NT2/D1 (cell line): ENCODE measurements at regions not wholly inside any gene's neighbourhood (a gene's known extent, or its start where the extent isn't known, plus 50 kb on each side); places are given as distances from the start of the nearest gene placed in this dataset.

Experiments used
- DNase-seq: peaks from one replicate; pipeline ENCODE4 v3.0.0-alpha.2; 2011; ENCODE audit warnings: low read depth, low spot score
- H3K27me3 ChIP-seq: 2 replicates; pipeline ENCODE4 v1.6.0; 2011; ENCODE audit warnings: mild to moderate bottlenecking; ENCODE audit not compliant: insufficient read length, insufficient read depth
- H3K36me3 ChIP-seq: 2 replicates; pipeline ENCODE4 v1.6.1; 2011; ENCODE audit warnings: mild to moderate bottlenecking, low read length, mixed read lengths; ENCODE audit not compliant: insufficient read depth, insufficient read length
- H3K4me1 ChIP-seq: 2 replicates; pipeline ENCODE4 v1.5.1; 2011; ENCODE audit not compliant: insufficient read depth, insufficient read length
- H3K4me3 ChIP-seq: 2 replicates; pipeline ENCODE4 v1.5.1; 2011; ENCODE audit warnings: low read depth; ENCODE audit not compliant: insufficient read length
- H3K9ac ChIP-seq: 2 replicates; pipeline ENCODE4 v1.6.0; 2011; ENCODE audit warnings: low read depth; ENCODE audit not compliant: insufficient read length
- H3K9me3 ChIP-seq: 2 replicates; pipeline ENCODE4 v1.5.1; 2011; ENCODE audit warnings: mild to moderate bottlenecking, low read length; ENCODE audit not compliant: insufficient read depth
- SUZ12 ChIP-seq: IDR thresholded peaks from 2 replicates; pipeline ENCODE4 v1.6.1; 2011; ENCODE audit not compliant: insufficient read length, insufficient read depth; ENCODE audit errors: extremely low read depth
- YY1 ChIP-seq: IDR thresholded peaks from 2 replicates; pipeline ENCODE4 v1.6.1; 2011; ENCODE audit not compliant: insufficient read length, insufficient read depth
- ZNF274 ChIP-seq: IDR thresholded peaks from 2 replicates; pipeline ENCODE4 v1.6.1; 2011; ENCODE audit warnings: mild to moderate bottlenecking, low read depth, low read length

DNA sequence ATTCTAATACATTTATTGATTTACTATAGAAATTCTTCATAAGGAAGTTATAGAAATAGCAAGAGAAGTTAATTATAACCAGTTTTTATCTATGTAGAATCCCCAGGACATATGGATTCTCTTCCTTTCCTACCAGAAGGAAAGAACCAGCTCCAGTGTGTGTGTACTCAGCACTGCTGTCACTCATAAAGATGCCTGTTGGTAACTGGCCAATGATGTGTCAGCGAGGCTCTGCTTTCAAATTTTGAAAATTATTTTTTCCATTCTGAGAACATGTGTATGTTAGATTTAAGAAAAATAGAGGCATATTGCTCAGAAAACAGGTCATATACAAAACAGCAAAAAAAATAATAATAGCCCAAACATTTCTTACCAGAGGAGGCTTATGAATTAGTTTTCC is 814.8 kb upstream of the IGFBP7 start:
- TF ChIP-seq YY1 (no peak), SUZ12 (no peak), ZNF274 (no peak)
- H3K36me3 ChIP-seq, result no peaks in the 10 kb centered on the region
- H3K9ac ChIP-seq, result no peak overlapping the region
- H3K9me3 ChIP-seq, result no peaks in the 10 kb centered on the region
- H3K27me3 ChIP-seq, result no peaks in the 10 kb centered on the region
- no peak for DNase-seq
- no peak overlapping the region for H3K4me3 ChIP-seq
- H3K4me1 ChIP-seq, result no peaks in the 10 kb centered on the region

DNA sequence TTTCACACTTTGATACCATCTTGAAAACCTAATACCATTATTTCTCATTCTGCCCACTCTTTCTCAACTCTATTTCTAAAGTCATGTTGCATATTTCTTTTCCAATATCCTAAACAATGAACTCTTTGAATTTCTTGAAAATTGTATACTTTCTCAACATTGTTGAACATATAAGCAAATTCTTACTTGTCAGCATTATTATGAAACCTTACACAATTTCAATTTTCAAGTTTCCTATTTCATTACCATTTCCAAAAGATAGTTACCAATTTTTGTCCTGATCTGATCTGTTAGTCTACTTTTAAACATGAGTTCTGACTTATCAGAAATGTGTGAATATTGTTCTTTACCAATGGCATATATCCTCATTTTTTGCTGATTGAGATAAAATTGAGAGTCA is 806.3 kb upstream of the IGFBP7 start:
- DNase-seq, result no peak
- no peaks in the 10 kb centered on the region for H3K9me3 ChIP-seq
- no peak overlapping the region for H3K4me3 ChIP-seq
- H3K4me1 ChIP-seq, result no peaks in the 10 kb centered on the region
- H3K9ac ChIP-seq, result no peak overlapping the region
- no peaks in the 10 kb centered on the region for H3K36me3 ChIP-seq
- H3K27me3 ChIP-seq, result no peaks in the 10 kb centered on the region
- TF ChIP-seq SUZ12 (no peak), YY1 (no peak), ZNF274 (no peak)

DNA sequence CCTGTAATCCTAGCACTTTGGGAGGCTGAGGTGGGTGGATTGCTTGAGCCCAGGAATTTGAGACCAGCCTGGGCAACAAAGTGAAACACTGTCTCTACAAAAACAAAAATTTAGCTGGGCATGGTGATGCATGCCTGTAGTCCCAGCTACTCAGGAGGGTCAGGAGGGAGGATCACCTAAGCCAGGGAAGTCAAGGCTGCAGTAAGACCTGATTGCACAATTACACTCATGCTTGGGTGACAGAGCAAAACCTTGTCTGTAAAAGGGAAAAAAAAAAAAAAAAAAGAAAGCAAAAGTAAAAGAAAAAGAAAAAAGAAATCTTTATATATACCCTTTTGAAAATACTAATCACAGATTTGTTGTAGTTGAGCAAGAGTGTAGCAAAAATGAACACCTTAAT is 801.0 kb upstream of the IGFBP7 start:
- TF ChIP-seq SUZ12 (no peak), YY1 (no peak), ZNF274 (no peak)
- no peaks in the 10 kb centered on the region for H3K36me3 ChIP-seq
- DNase-seq, result no peak

DNA sequence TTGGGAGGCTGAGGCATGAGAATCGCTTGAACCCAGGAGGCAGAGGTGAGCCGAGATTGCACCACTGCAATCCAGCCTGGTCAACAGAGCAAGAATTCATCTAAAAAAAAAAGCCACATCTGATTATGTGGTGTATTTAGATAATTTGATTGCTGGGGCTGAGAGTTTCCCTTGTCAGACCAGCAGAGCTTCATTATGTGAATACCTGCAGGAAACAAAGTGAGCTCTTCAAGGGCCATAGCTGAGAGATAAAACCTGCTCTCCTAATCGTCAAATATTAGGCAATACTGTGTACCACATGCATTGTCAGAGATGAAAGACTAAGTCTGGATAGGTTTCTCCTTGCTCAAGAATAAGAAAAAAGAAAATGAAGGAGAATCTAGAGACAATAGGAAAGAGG is 800.0 kb upstream of the IGFBP7 start:
- DNase-seq, result no peak
- no peaks in the 10 kb centered on the region for H3K36me3 ChIP-seq
- no peak overlapping the region for H3K4me3 ChIP-seq
- H3K4me1 ChIP-seq, result no peaks in the 10 kb centered on the region
- no peaks in the 10 kb centered on the region for H3K9me3 ChIP-seq
- no peaks in the 10 kb centered on the region for H3K27me3 ChIP-seq
- H3K9ac ChIP-seq, result no peak overlapping the region
- TF ChIP-seq YY1, result no peak
- TF ChIP-seq SUZ12, result no peak
- no peak for TF ChIP-seq ZNF274

More for the DNA sequence above, 801.0 kb upstream of the IGFBP7 start:
- Histone ChIP-seq H3K4me1 (no peaks in the 10 kb centered on the region), H3K9ac (no peak overlapping the region), H3K27me3 (no peaks in the 10 kb centered on the region), H3K4me3 (no peak overlapping the region), H3K9me3 (no peaks in the 10 kb centered on the region)

DNA sequence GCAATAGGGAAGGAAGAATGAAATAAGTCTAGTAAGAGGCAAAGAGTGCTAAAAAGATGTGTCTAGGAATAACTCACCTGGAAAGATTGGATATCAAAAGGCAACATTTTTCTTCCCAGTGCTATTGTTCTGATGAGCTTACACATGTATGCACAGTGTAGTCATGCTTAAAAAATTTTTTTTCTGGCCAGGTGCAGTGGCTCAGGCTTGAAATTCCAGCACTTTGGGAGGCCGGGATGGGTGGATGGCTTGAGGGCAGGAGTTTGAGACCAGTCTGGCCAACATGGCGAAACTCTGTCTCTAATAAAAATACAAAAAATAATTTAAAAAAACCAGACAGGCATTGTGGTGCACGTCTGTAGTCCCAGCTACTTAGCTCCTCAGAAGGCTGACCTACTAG is 795.8 kb upstream of the IGFBP7 start:
- Histone ChIP-seq H3K27me3 (no peaks in the 10 kb centered on the region), H3K36me3 (no peaks in the 10 kb centered on the region), H3K9me3 (no peaks in the 10 kb centered on the region), H3K4me3 (no peak overlapping the region), H3K4me1 (no peaks in the 10 kb centered on the region), H3K9ac (no peak overlapping the region)
- DNase-seq, result no peak
- no peak for TF ChIP-seq ZNF274
- TF ChIP-seq SUZ12, result no peak
- TF ChIP-seq YY1, result no peak

DNA sequence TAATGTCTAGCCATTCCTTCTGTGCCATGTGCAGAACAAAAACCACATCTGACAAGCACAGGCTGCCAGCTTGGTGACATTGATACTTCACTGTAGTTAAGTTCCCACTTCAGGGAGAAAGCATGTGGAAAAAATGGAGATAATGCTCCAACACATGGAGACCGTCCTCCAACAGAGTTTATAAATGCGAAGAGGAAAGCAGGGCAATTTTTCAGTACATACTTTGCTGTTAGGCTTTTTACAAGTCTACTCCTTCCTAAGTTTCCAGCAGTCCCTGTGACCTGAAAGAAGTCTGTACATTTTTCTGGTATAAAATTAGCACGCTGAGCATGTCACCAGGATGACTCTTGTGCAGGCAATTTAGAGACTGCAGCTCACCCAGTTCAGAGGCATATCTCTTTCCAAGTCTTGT is 766.9 kb upstream of the IGFBP7 start:
- DNase-seq, result no peak
- H3K4me3 ChIP-seq, result no peak overlapping the region
- no peaks in the 10 kb centered on the region for H3K9me3 ChIP-seq
- H3K36me3 ChIP-seq, result no peaks in the 10 kb centered on the region
- no peaks in the 10 kb centered on the region for H3K4me1 ChIP-seq
- H3K9ac ChIP-seq, result no peak overlapping the region
- no peak for TF ChIP-seq YY1
- TF ChIP-seq ZNF274, result no peak
- TF ChIP-seq SUZ12, result no peak
- H3K27me3 ChIP-seq, result no peaks in the 10 kb centered on the region

DNA sequence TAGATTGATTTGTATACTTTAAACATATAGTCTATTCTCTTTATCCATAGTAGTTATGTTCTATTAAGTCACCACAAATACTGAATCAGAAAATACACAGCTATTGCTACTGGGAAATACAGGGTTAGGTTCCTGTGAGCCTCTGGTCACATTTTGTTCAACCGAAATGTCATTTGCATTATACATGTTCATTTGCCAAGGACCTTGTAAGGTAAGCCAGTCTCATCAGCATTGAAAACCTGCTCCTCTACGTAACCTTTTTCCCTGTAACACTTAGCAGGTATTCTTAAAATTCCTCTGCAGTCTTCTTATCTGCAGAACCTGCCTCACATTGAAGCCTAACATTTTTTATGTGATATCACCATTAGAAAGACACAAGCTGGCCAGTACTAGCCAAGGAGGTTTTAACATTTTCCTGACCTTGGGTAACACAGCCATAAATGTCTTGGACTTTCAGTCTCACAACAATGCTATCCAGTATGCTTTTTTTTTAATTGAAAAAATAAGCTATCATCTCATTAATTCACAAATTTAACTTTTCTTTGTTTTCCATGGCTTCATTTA is 765.7 kb upstream of the IGFBP7 start:
- no peak overlapping the region for H3K4me3 ChIP-seq
- H3K4me1 ChIP-seq, result no peaks in the 10 kb centered on the region
- no peaks in the 10 kb centered on the region for H3K36me3 ChIP-seq
- no peaks in the 10 kb centered on the region for H3K9me3 ChIP-seq
- TF ChIP-seq YY1, result no peak
- no peak for TF ChIP-seq SUZ12
- TF ChIP-seq ZNF274, result no peak
- no peak overlapping the region for H3K9ac ChIP-seq
- no peaks in the 10 kb centered on the region for H3K27me3 ChIP-seq
- no peak for DNase-seq
